Tibial nerve (tissue), 4 donors: ENCODE measurements at regions not wholly inside any gene's neighbourhood (a gene's known extent, or its start where the extent isn't known, plus 50 kb on each side); places are given as distances from the start of the nearest gene placed in this dataset.

ENCODE experiments used
- EP300 ChIP-seq, 2 donors: sonication (generic); formaldehyde crosslinking; IDR thresholded peaks; one replicate each; pipeline ENCODE4 v1.6.1; 2017; ENCODE audit warnings: antibody characterized with exemption in 2 of 2, mild to moderate bottlenecking in 1 of 2
- POLR2A ChIP-seq, 2 donors: fragments of 450-650 bp; IDR thresholded peaks; one replicate each; pipeline ENCODE4 v1.6.1; 2017; ENCODE audit warnings: antibody characterized with exemption in 2 of 2, mild to moderate bottlenecking in 2 of 2, moderate library complexity in 2 of 2
- TF ChIP-seq, protein P1 (sequence below), 5 experiments: fragments of 200-600 bp in 3 of 5; fragments of 450-650 bp in 2 of 5; sonication (generic) in 3 of 5; IDR thresholded peaks; one replicate each; pipeline ENCODE4 v1.5.1; 2016 to 2019; ENCODE audit warnings: antibody characterized with exemption in 5 of 5, mild to moderate bottlenecking in 3 of 5, moderate library complexity in 2 of 5

DNA sequence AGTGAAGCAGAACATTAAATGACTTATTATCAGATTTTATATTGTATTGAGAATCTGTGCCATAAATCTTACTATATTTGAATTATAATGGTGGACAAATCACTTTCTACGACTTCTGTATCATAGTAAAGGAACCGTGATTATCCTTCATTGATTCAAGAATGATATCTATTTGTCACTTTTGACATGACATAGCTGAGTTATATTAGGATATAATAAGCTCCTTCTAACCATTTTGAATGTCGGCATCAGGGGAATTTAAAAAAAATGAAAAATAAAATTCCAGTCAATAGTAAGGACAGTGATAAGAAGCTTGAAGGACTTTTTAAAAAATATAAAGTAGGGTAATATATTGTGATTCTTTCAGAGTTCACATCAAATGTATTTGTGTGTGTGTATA lies 338.9 kb upstream of the ACO1 start:
- TF ChIP-seq POLR2A (IDR thresholded peaks at IDR 0.05), result no peak
- TF ChIP-seq, protein P1, sequence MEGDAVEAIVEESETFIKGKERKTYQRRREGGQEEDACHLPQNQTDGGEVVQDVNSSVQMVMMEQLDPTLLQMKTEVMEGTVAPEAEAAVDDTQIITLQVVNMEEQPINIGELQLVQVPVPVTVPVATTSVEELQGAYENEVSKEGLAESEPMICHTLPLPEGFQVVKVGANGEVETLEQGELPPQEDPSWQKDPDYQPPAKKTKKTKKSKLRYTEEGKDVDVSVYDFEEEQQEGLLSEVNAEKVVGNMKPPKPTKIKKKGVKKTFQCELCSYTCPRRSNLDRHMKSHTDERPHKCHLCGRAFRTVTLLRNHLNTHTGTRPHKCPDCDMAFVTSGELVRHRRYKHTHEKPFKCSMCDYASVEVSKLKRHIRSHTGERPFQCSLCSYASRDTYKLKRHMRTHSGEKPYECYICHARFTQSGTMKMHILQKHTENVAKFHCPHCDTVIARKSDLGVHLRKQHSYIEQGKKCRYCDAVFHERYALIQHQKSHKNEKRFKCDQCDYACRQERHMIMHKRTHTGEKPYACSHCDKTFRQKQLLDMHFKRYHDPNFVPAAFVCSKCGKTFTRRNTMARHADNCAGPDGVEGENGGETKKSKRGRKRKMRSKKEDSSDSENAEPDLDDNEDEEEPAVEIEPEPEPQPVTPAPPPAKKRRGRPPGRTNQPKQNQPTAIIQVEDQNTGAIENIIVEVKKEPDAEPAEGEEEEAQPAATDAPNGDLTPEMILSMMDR (IDR thresholded peaks at IDR 0.05), result no peak
- no peak for TF ChIP-seq EP300 (IDR thresholded peaks at IDR 0.05)
